NCI-H1105 treated with DMSO at 0.1 percent for 48 hours (cell line): ENCODE measurements at regions not wholly inside any gene's neighbourhood (a gene's known extent, or its start where the extent isn't known, plus 50 kb on each side); places are given as distances from the start of the nearest gene placed in this dataset.

Experiments used
- DNase-seq: peaks from one replicate; lab custom pipeline; 2025; lab: John Stamatoyannopoulos, UW

DNA sequence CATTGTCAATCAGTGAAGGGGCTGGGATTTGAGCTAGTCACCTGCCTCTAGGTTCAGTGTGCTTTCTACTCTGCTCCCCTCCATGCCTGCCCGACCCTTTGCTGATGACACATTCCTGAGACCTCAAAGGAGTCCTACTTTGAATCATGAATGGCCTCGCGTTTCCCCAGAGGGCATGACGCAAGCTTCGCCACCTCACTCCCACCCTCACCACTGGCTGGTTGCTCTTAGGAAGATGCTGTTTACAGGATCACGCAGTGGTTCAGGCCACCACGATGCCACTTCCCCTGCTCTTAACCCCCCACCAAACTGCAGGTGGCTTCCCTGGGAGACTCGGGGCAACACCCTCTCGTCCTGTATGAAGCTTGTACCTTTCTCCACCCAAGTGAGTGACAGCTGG, 62.9 kb upstream of the B3GAT1 start:
- DNase-seq, result no peak

GRCh38 chr11:134474070-134474860, 62.2 kb upstream of the B3GAT1 start:
- DNase-seq, result no peak

DNA sequence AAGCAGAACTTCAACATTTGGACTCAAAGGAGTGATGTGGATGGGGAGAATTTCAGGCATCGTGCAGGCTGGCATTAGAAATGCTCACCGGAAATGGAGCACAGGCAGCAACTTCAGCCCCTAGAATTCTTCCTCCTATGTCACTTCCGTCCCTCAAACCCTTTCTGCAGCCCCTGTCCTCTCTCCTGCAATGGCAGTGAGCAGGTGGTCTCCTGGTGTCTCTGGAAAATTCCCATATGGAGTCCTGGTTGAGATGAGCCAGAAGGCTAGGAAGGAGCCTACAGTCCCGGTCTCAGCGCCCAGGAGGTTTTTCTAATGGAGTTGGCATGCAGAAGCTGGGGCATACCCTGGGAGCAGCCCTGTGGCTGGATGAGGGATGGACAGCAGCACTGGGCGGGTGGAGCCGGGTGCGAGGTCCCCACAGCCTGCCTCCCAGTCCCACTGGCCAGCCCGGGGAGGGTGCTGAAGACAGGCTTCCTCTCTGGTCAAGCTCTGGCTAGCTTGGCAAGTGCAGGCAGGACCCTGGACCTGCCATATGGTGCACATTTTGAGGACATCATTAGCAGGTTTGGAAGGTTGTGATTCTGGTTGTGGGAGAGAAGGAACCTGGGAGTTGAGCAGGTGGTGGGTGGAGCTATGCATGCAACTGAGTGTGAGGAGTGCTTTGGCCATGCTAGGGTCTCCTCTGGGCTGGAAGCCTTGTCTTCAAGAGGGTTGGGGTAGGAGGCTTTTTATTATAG, 59.8 kb upstream of the B3GAT1 start:
- DNase-seq, result no peak

DNA sequence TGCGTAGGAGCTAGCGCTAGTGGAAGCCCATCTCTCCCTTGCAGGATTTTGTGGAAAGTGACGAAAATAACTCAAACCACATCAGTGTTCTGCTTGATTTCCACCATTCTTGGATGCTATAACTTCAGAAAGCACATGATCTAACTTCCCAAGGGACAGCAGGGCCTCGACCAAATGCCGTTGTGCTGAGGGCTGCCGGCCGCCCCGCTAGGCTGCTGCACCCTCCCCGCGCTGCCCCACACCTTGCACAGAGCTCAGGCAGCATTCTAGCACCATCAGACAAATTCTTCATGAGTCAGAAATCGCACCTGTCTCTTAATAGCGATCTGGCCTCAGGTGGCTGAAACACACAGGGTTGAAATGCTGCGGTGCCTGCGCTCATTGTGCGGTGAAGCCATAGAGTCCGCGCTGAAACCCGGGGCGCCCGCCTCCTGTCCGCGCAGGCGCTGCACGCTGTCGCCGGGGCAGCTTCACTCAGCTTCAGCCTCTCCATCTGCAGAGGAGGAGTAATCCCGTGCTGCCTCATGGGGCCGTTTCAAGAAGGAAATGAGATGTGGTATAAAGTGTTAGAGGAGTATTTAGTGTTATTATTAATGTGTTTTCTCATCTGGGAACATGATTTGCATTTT, 59.2 kb upstream of the B3GAT1 start:
- no peak for DNase-seq

- DNase-seq, result no peak
Observed at GRCh38 chr11:134470238-134470637, 58.2 kb upstream of the B3GAT1 start.

DNA sequence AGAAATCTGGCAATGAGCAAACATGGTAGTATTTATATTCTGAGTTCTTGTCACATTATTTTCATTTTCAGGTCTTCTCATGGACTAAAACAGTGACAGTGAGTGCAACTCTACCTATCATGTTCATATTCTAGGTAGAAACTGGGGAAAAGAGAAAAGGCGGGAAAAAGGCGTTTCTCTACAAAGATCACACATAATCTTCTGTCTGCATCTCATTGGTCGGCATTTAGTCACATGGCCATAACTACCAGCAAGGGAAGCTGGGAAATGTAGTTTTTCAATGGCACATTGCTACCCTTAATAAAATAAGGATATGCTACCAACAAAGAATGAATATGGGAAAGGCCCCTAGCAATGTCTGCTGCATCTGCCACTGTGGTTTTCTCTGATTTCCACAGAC, 57.6 kb upstream of the B3GAT1 start:
- peak; percentile 8 for DNase-seq

- no peak for DNase-seq
Observed at GRCh38 chr11:134468796-134469195, 56.8 kb upstream of the B3GAT1 start.

DNA sequence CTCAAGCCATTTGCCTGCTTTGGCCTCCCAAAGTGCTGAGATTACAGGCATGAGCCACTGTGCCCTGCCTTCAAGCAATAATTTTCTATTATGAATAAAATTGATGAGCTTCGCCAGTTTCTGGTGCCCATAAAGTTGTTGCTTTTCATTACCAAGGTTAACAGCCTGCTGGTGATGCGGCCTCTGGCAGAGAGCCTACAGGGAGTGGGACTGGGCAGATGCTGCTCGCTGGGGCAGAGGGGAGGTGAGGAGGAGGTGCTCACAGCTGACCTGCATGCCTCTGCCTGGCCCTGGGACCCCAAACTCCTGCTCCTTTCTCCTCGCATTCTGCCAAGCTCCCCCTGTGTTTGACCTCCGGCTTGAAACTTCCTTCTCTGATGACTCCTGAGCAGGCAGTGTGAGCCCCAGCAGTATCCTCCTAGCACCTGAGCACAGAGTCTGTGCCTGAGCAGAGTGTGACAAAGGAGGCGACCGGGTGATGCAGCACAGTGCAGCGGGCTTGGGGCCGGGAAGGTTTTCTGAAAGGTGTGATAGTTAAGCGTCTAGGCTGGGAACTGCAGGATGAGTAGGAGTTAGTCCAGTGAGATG, 56.1 kb upstream of the B3GAT1 start:
- DNase-seq, result no peak

- DNase-seq, result no peak
Observed at GRCh38 chr11:134466610-134467567, 54.8 kb upstream of the B3GAT1 start.

GRCh38 chr11:134466156-134466555, 54.1 kb upstream of the B3GAT1 start:
- no peak for DNase-seq

DNA sequence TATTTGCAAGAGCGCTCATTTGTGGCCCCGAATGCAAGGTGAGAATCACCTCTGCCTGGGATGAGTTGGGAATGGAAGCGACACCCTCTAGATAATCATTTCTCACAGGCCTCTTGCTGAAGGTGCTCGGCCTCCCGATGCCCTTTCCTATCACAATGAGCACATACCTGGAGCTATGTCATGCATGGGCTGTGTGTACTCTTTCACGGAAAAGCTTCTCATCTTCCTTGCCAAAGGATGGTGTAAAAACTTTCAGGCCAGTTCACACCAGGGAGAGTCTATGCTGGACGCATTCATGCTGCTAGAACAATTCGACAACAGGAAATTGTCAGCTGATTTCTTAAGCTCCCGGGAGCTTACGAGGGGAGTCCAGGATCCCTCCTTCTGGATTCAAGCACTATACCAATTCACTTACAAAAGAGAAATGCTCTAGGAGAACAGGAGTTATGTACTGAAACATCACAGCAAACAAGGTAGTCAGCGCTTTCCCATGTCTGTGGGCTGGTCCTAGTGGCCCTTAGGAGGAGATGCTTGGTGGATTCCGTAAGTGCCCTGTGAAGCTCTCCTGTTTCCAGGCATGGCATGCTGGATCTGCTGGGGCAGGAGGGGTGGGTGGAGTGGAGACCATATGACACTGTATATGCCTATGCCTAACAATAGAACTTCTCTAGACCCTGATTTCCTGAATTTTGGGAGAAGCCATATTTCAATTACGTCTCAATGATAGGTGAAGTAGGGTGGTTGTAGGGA, 53.1 kb upstream of the B3GAT1 start:
- DNase-seq, result no peak

DNA sequence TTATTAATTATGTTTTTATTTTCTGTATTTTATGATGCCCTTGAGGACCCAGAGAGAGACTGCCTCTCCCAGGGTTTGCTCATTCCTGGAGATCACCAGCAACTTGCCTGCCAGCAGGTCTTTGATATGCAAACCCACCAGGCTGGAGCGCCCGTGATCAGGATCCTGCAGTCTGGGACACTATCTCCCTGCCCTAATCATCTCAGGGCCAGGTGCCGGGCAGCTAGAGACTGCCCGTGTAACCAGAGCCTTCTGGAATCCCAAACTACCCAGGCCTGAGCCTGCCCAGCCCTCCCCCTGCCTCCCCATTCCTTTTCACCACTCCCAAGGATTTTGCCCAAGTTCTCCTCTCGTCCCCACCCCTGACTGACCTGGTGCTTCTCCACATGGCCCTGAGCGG, 52.2 kb upstream of the B3GAT1 start:
- DNase-seq, result no peak

DNA sequence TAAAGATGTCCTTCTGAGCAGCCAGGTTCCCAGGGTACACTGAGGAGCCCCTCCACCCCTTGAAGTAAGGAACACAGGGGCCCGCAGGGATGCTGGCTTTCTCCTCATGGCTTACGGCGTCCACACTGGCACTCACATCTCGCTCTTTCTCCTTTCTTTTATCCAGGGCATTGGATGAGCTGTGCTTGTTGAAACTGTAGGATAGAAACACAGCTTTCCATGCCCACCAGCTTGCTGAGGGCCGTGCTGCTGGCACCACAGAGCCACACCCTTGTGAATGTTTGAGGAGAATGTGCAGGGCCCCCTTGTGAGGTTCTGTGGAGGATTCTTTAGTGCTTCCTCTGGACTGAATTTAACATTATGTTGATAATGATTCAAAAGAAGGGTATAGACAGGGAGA, 51.7 kb upstream of the B3GAT1 start:
- no peak for DNase-seq
